ENCODE measurements at regions not wholly inside any gene's neighbourhood (a gene's known extent, or its start where the extent isn't known, plus 50 kb on each side); places are given as distances from the start of the nearest gene placed in this dataset.

DNA sequence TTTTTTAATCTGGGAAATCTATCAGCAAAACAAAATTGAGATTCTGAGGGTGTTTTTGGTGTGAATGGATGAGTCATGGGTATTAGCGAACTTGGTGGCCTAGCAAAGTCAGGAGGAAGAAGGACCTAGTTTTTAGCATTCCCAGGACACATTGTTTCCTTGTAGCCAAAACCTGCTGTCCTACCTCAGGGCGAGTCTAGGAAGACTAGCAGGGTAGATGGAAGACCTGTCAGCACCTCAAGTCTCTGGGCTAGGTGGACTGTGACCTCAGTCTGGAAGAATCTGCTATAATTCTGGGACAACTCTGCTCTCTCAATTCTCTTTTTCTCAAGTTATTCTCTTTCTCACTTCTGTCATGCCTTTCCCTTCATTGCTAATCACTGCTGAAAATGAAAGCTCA is 1399.3 kb upstream of the LRRTM1 start:
- Histone ChIP-seq H3K4me3 (no peak overlapping the region), H3K36me3 (ENCODE audit: control insufficient read depth, insufficient read depth, low read length) (no peaks in the 10 kb centered on the region), H2AFZ (ENCODE audit: low read depth, low read length) (no peak overlapping the region), H3K4me2 (ENCODE audit: insufficient read depth, low read length) (no peak overlapping the region), H3K9ac (ENCODE audit: insufficient read depth in 1 of 2, low read depth in 2 of 2, low read length in 2 of 2) (no peak overlapping the region), H3K27ac (ENCODE audit: extremely low read depth, low read depth, low read length) (no peak overlapping the region), H3K79me2 (ENCODE audit: control insufficient read depth, insufficient read depth, low read length) (no peaks in the 10 kb centered on the region), H3K27me3 (ENCODE audit: control insufficient read depth in 2 of 2, insufficient read depth in 2 of 2, low read length in 2 of 2) (no peaks in the 10 kb centered on the region), H3K9me3 (replicated peaks; ENCODE audit: control insufficient read depth, insufficient read depth, low read depth, low read length) (no peaks in the 10 kb centered on the region), H3K4me1 (replicated peaks in 1 of 2; ENCODE audit: control insufficient read depth in 2 of 2, insufficient read depth in 2 of 2, low read length in 2 of 2) (no peaks in the 10 kb centered on the region), H3K9me1 (ENCODE audit: control insufficient read depth, insufficient read depth, low read length) (no peaks in the 10 kb centered on the region), H4K20me1 (replicated peaks; ENCODE audit: control insufficient read depth, insufficient read depth, low read length) (no peaks in the 10 kb centered on the region)
- ChIA-PET POLR2A (no interaction called here), CTCF (ENCODE audit: low intra/inter-chr PET ratio) (no interaction called here)
- DNase-seq (ENCODE audit: extremely low read depth in 1 of 4, low spot score in 3 of 4) (no peak), ATAC-seq (no peak), FAIRE-seq (no peak)
- 8% methylated on average over 2 of the region's 2 CpGs for WGBS (ENCODE audit: insufficient coverage, low coverage, missing lambda C conversion rate)
- intact Hi-C loops (cut with micrococcal nuclease) (no loop called here), in situ Hi-C loops (cut with MboI) (no loop called here)
- TF ChIP-seq ZC3H4 (CRISPR knock-in tag; IDR thresholded peaks at IDR 0.05; ENCODE audit: borderline replicate concordance) (no peak), ZNF76 (CRISPR knock-in tag; IDR thresholded peaks at IDR 0.05; ENCODE audit: borderline replicate concordance) (no peak), ZFP1 (CRISPR knock-in tag; IDR thresholded peaks at IDR 0.05) (no peak), PHB (CRISPR knock-in tag; IDR thresholded peaks at IDR 0.05) (no peak), ARID1B (IDR thresholded peaks at IDR 0.05) (no peak), WHSC1 (IDR thresholded peaks at IDR 0.05; ENCODE audit: low read length) (no peak), ZNF717 (CRISPR knock-in tag; IDR thresholded peaks at IDR 0.05) (no peak), ZNF212 (CRISPR knock-in tag; IDR thresholded peaks at IDR 0.05) (no peak)
- BruUV-seq (replicated peaks): no TSS peak

DNA sequence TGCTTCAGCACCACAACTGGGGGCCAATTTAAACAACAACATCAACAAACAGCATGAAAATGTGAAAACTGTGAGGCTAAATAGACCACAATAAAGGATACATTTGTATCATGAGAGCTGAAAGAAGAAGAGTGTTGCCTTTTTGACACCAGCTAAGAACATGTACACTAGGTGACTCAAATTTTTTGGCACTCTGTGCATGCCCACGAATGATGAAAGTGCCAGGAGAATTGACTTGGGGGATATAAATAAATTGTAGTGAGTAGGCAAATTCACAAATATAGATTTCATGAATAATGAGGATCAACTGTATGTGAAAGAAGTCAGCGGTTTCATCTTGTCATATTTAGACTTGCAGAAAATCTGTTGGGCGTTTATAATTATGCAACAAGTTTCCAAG is 1388.0 kb upstream of the LRRTM1 start:
- no peak for ATAC-seq
- H3K9me1 ChIP-seq (ENCODE audit: control insufficient read depth, insufficient read depth, low read length): no peaks in the 10 kb centered on the region
- H4K20me1 ChIP-seq (replicated peaks; ENCODE audit: control insufficient read depth, insufficient read depth, low read length): no peaks in the 10 kb centered on the region
- in situ Hi-C loops (cut with MboI): no loop called here
- 0% methylated on average over 3 of the region's 3 CpGs for WGBS (ENCODE audit: insufficient coverage, low coverage, missing lambda C conversion rate)
- no peak overlapping the region for H2AFZ ChIP-seq (ENCODE audit: low read depth, low read length)
- H3K4me3 ChIP-seq: no peak overlapping the region
- TF ChIP-seq HDAC6 (IDR thresholded peaks at IDR 0.05; ENCODE audit: low read depth, low read length) (no peak), U2AF2 (optimal IDR thresholded peaks at IDR 0.05; ENCODE audit: low read depth, low read length) (no peak), MAFF (IDR thresholded peaks at IDR 0.05; ENCODE audit: low read length) (no peak), L3MBTL2 (IDR thresholded peaks at IDR 0.05) (no peak), SMC3 (conservative IDR thresholded peaks at IDR 0.05; ENCODE audit: insufficient read depth, low read depth, low read length) (no peak)
- TF ChIP-seq, protein P1, sequence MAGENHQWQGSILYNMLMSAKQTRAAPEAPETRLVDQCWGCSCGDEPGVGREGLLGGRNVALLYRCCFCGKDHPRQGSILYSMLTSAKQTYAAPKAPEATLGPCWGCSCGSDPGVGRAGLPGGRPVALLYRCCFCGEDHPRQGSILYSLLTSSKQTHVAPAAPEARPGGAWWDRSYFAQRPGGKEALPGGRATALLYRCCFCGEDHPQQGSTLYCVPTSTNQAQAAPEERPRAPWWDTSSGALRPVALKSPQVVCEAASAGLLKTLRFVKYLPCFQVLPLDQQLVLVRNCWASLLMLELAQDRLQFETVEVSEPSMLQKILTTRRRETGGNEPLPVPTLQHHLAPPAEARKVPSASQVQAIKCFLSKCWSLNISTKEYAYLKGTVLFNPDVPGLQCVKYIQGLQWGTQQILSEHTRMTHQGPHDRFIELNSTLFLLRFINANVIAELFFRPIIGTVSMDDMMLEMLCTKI (IDR thresholded peaks at IDR 0.05; ENCODE audit: partially characterized antibody): no peak
- no TSS peak for BruUV-seq (replicated peaks)
- no peak overlapping the region for H3K4me2 ChIP-seq (ENCODE audit: insufficient read depth, low read length)
- intact Hi-C loops (cut with micrococcal nuclease): no loop called here
- H3K9me3 ChIP-seq (replicated peaks; ENCODE audit: control insufficient read depth, insufficient read depth, low read depth, low read length): no peaks in the 10 kb centered on the region
- ChIA-PET CTCF (ENCODE audit: low intra/inter-chr PET ratio) (no interaction called here), POLR2A (no interaction called here)
- no peak for FAIRE-seq
- H3K27me3 ChIP-seq (ENCODE audit: control insufficient read depth in 2 of 2, insufficient read depth in 2 of 2, low read length in 2 of 2): no peaks in the 10 kb centered on the region
- H3K36me3 ChIP-seq (ENCODE audit: control insufficient read depth, insufficient read depth, low read length): no peaks in the 10 kb centered on the region
- no peaks in the 10 kb centered on the region for H3K4me1 ChIP-seq (replicated peaks in 1 of 2; ENCODE audit: control insufficient read depth in 2 of 2, insufficient read depth in 2 of 2, low read length in 2 of 2)
- H3K27ac ChIP-seq (ENCODE audit: extremely low read depth, low read depth, low read length): no peak overlapping the region
- no peak overlapping the region for H3K9ac ChIP-seq (ENCODE audit: insufficient read depth in 1 of 2, low read depth in 2 of 2, low read length in 2 of 2)
- no peaks in the 10 kb centered on the region for H3K79me2 ChIP-seq (ENCODE audit: control insufficient read depth, insufficient read depth, low read length)
- no peak for DNase-seq (ENCODE audit: extremely low read depth in 1 of 4, low spot score in 3 of 4)
